Thymus (tissue), 11 donors: ENCODE measurements at regions not wholly inside any gene's neighbourhood (a gene's known extent, or its start where the extent isn't known, plus 50 kb on each side); places are given as distances from the start of the nearest gene placed in this dataset.
"Not testable (repeated sequence)": the region's sequence is repeated elsewhere in the genome, so short reads cannot be mapped to it uniquely, and the experiment has no call there.

Experiments
- DNase-seq, 9 donors: peaks; one replicate each; pipeline ENCODE4 v3.0.0-alpha.2; 2013; ENCODE audit warnings: low spot score in 9 of 9, low read depth in 6 of 9, missing footprints in 1 of 9
- H3K27ac ChIP-seq, 2 donors: one replicate each; pipeline ENCODE4 v1.5.1; 2013; ENCODE audit warnings: control low read depth in 1 of 2, low read depth in 1 of 2, low read length in 1 of 2, mild to moderate bottlenecking in 1 of 2, moderate library complexity in 1 of 2
- H3K27me3 ChIP-seq, 2 donors: one replicate each; pipeline ENCODE4 v1.5.1; 2013; ENCODE audit warnings: low read length in 1 of 2; ENCODE audit not compliant: control insufficient read depth in 2 of 2, insufficient read depth in 1 of 2
- H3K36me3 ChIP-seq, 2 donors: one replicate each; pipeline ENCODE4 v1.5.1; 2013; ENCODE audit warnings: low read length in 1 of 2, mild to moderate bottlenecking in 1 of 2, moderate library complexity in 1 of 2; ENCODE audit not compliant: control insufficient read depth in 2 of 2, insufficient read depth in 2 of 2
- H3K4me1 ChIP-seq, 2 donors: one replicate each; pipeline ENCODE4 v1.5.1; 2013; ENCODE audit warnings: low read length in 2 of 2; ENCODE audit not compliant: control insufficient read depth in 2 of 2, insufficient read depth in 2 of 2
- H3K4me3 ChIP-seq, 2 donors: one replicate each; pipeline ENCODE4 v1.5.1; 2013; ENCODE audit warnings: low read length in 2 of 2, control low read depth in 1 of 2, mild to moderate bottlenecking in 1 of 2
- H3K9me3 ChIP-seq, 2 donors: one replicate each; pipeline ENCODE4 v1.5.1; 2013; ENCODE audit warnings: low read length in 1 of 2, mild to moderate bottlenecking in 1 of 2; ENCODE audit not compliant: control insufficient read depth in 2 of 2, insufficient read depth in 1 of 2
- WGBS: extraction: QIAGEN DNeasy Blood & Tissue Kit; methylation state at CpG from one replicate; pipeline ENCODE4 v1.1.7; 2013; 5-methylcytosine and 5-hydroxymethylcytosine counted together
- donor health status: healthy.

GRCh38 chr16:29355339-29356059 is 51.0 kb downstream of the NPIPB11 start:
- H3K9me3 ChIP-seq, H3K4me3 ChIP-seq, H3K36me3 ChIP-seq, DNase-seq, H3K27me3 ChIP-seq, H3K27ac ChIP-seq, H3K4me1 ChIP-seq: not testable (repeated sequence)
- WGBS: 96% methylated on average over 21 of the region's 23 CpGs

- not testable (repeated sequence) for DNase-seq
Measured at GRCh38 chr16:29354449-29354848, 52.1 kb downstream of the NPIPB11 start.

GRCh38 chr16:29352617-29352999 is 53.9 kb downstream of the NPIPB11 start:
- not testable (repeated sequence) for H3K27ac ChIP-seq, H3K36me3 ChIP-seq, H3K4me1 ChIP-seq, H3K4me3 ChIP-seq, DNase-seq, H3K27me3 ChIP-seq, H3K9me3 ChIP-seq
- WGBS: 96% methylated on average over 1 of the region's 2 CpGs

More at GRCh38 chr16:29354449-29354848, 52.1 kb downstream of the NPIPB11 start:
- 95% methylated on average over 2 of the region's 5 CpGs for WGBS
- H3K4me3 ChIP-seq, H3K27me3 ChIP-seq, H3K36me3 ChIP-seq, H3K4me1 ChIP-seq, H3K27ac ChIP-seq, H3K9me3 ChIP-seq: not testable (repeated sequence)

- not testable (repeated sequence) for H3K4me3 ChIP-seq, H3K27me3 ChIP-seq, H3K9me3 ChIP-seq, H3K4me1 ChIP-seq, DNase-seq, H3K36me3 ChIP-seq, H3K27ac ChIP-seq
- WGBS: 95% methylated on average over 9 of the region's 9 CpGs
Measured at GRCh38 chr16:29351970-29352616, 54.4 kb downstream of the NPIPB11 start.

- H3K27ac ChIP-seq, H3K4me1 ChIP-seq, H3K4me3 ChIP-seq, H3K36me3 ChIP-seq, H3K27me3 ChIP-seq, H3K9me3 ChIP-seq, DNase-seq: not testable (repeated sequence)
- WGBS: 96% methylated on average over 13 of the region's 15 CpGs
Measured at GRCh38 chr16:29351271-29351969, 55.1 kb downstream of the NPIPB11 start.

GRCh38 chr16:29349966-29350365 is 56.5 kb downstream of the NPIPB11 start:
- not testable (repeated sequence) for H3K4me1 ChIP-seq, H3K27ac ChIP-seq, DNase-seq, H3K36me3 ChIP-seq, H3K27me3 ChIP-seq, H3K9me3 ChIP-seq, H3K4me3 ChIP-seq
- 95% methylated on average over 7 of the region's 7 CpGs for WGBS

GRCh38 chr16:29348748-29349147 is 57.8 kb downstream of the NPIPB11 start:
- DNase-seq, H3K36me3 ChIP-seq, H3K4me1 ChIP-seq, H3K27ac ChIP-seq, H3K27me3 ChIP-seq, H3K9me3 ChIP-seq, H3K4me3 ChIP-seq: not testable (repeated sequence)
- 95% methylated on average over 3 of the region's 3 CpGs for WGBS

GRCh38 chr16:29348123-29348690 is 58.3 kb downstream of the NPIPB11 start:
- not testable (repeated sequence) for H3K4me3 ChIP-seq, H3K9me3 ChIP-seq, H3K36me3 ChIP-seq, H3K27ac ChIP-seq, H3K4me1 ChIP-seq, H3K27me3 ChIP-seq, DNase-seq
- WGBS: 85% methylated on average over 1 of the region's 2 CpGs
